ENCODE measurements at regions not wholly inside any gene's neighbourhood (a gene's known extent, or its start where the extent isn't known, plus 50 kb on each side); places are given as distances from the start of the nearest gene placed in this dataset.

GRCh38 chr11:121723246-121723741 is 270.5 kb upstream of the SORL1-AS1 start:
- TF ChIP-seq CTCF (conservative IDR thresholded peaks at IDR 0.05), result no peak
- TF ChIP-seq EZH2 (IDR thresholded peaks at IDR 0.05; ENCODE audit: low read depth), result no peak
